C4-2B (cell line): ENCODE measurements at regions not wholly inside any gene's neighbourhood (a gene's known extent, or its start where the extent isn't known, plus 50 kb on each side); places are given as distances from the start of the nearest gene placed in this dataset.

Experiments used
- CTCF ChIP-seq: fragments of 450-650 bp; conservative IDR thresholded peaks from 2 replicates; pipeline ENCODE4 v1.5.1; 2017; ENCODE audit warnings: mild to moderate bottlenecking
- ZFX ChIP-seq: fragments of 450-650 bp; IDR thresholded peaks from 2 replicates; pipeline ENCODE4 v1.6.1; 2017

- TF ChIP-seq CTCF (no peak), ZFX (no peak)
These were observed 1045.2 kb upstream of the NRXN1 start for GRCh38 chr2:52077159-52077558.
